HCT116 (cell line): ENCODE measurements at regions not wholly inside any gene's neighbourhood (a gene's known extent, or its start where the extent isn't known, plus 50 kb on each side); places are given as distances from the start of the nearest gene placed in this dataset.

Experiments
- ATAC-seq: fragments of 200-7000 bp; cut with Tn5 transposase; 2 replicates; pipeline ENCODE4 v1.9.1; 2020; ENCODE audit warnings: mild to moderate bottlenecking, moderate library complexity
- BruUV-seq: library from RNA; stranded (reverse); fragments of 400-500 nt; replicated peaks from 2 replicates; lab custom pipeline; 2021; lab: Mats Ljungman, UMichigan
- CTCF ChIA-PET: fragments of 300-600 bp; sonication (Branson Sonifier 250); formaldehyde crosslinking; loops from one replicate; lab custom pipeline; 2021; ENCODE audit warnings: antibody characterized with exemption; lab: Charles Lee
- POLR2A ChIA-PET: fragments of 300-600, 350-600 bp; sonication (Branson Sonifier 250); formaldehyde crosslinking; loops from one replicate; lab custom pipeline; 2021; ENCODE audit warnings: antibody characterized with exemption; lab: Charles Lee
- RAD21 ChIA-PET, 2 experiments: fragments of 300-600 bp; sonication (Branson Sonifier 250); formaldehyde crosslinking; loops; one replicate each; lab custom pipeline; 2023; ENCODE audit warnings: low total read pairs in 2 of 2; ENCODE audit not compliant: uncharacterized antibody in 2 of 2, unreplicated experiment in 2 of 2, low non-redundant PET in 1 of 2; lab: Charles Lee
- DNase-seq: peaks from one replicate; pipeline ENCODE4 v3.0.0-alpha.2; 2010; ENCODE audit warnings: low read depth, low spot score
- H2AFZ ChIP-seq: fragments of 200-600 bp; shearing (Covaris generic), sonication (generic); 2 replicates; pipeline ENCODE4 v1.6.1; 2017; ENCODE audit warnings: low read depth, mixed run types, mixed read lengths, antibody characterized with exemption, low read length; ENCODE audit not compliant: poor library complexity, severe bottlenecking
- H3K27ac ChIP-seq: 2 replicates; pipeline ENCODE4 v1.5.1; 2012; ENCODE audit warnings: low read depth, low read length
- H3K27me3 ChIP-seq: fragments of 200-600 bp; sonication (generic); 2 replicates; pipeline ENCODE4 v1.6.1; 2016; ENCODE audit warnings: mixed run types, low read length, mixed read lengths; ENCODE audit not compliant: insufficient read depth
- H3K36me3 ChIP-seq, 2 experiments: fragments of 200-500 bp in 1 of 2; fragments of 200-600 bp in 1 of 2; sonication (Bioruptor generic) in 1 of 2; sonication (generic) in 1 of 2; 2 replicates each; pipeline versions ENCODE4 v1.5.1 to v1.6.1; 2014 to 2016; ENCODE audit warnings: low read length in 2 of 2, inconsistent platforms in 1 of 2, mixed read lengths in 1 of 2, mixed run types in 1 of 2; ENCODE audit not compliant: insufficient read depth in 2 of 2, control insufficient read depth in 1 of 2
- H3K4me1 ChIP-seq, 2 experiments: fragments of 200-600 bp in 1 of 2; sonication (generic) in 1 of 2; 2 replicates each; pipeline versions ENCODE4 v1.5.1 to v1.6.1; 2012 to 2017; ENCODE audit warnings: low read length in 2 of 2, inconsistent platforms in 1 of 2, mild to moderate bottlenecking in 1 of 2, mixed read lengths in 1 of 2, mixed run types in 1 of 2, moderate library complexity in 1 of 2; ENCODE audit not compliant: insufficient read depth in 2 of 2, control insufficient read depth in 1 of 2
- H3K4me2 ChIP-seq: fragments of 200-600 bp; sonication (generic); 2 replicates; pipeline ENCODE4 v1.6.1; 2017; ENCODE audit warnings: mixed run types, low read length, mixed read lengths
- H3K4me3 ChIP-seq, 2 experiments: fragments of 200-600 bp in 1 of 2; sonication (generic) in 1 of 2; replicated peaks in 1 of 2; 2 replicates each; pipeline ENCODE4 v1.5.1; 2011 to 2016; ENCODE audit warnings: low read length in 2 of 2, control low read depth in 1 of 2, low read depth in 1 of 2, mild to moderate bottlenecking in 1 of 2, mixed read lengths in 1 of 2, mixed run types in 1 of 2
- H3K79me2 ChIP-seq: fragments of 200-600 bp; sonication (generic); 2 replicates; pipeline ENCODE4 v1.6.1; 2017; ENCODE audit warnings: mild to moderate bottlenecking, mixed run types, low read length, moderate library complexity, mixed read lengths; ENCODE audit not compliant: insufficient read depth
- H3K9ac ChIP-seq: fragments of 200-600 bp; sonication (generic); 2 replicates; pipeline ENCODE4 v1.6.1; 2016; ENCODE audit warnings: low read length, mixed read lengths
- H3K9me2 ChIP-seq: fragments of 200-600 bp; sonication (generic), shearing (Covaris generic); 2 replicates; pipeline ENCODE4 v1.6.1; 2017; ENCODE audit warnings: mixed run types, mild to moderate bottlenecking, moderate library complexity; ENCODE audit not compliant: insufficient read depth
- H3K9me3 ChIP-seq, 2 experiments: fragments of 200-500 bp in 1 of 2; fragments of 200-600 bp in 1 of 2; sonication (Bioruptor generic) in 1 of 2; sonication (generic) in 1 of 2; 2 replicates each; pipeline ENCODE4 v1.6.1; 2014 to 2017; ENCODE audit warnings: low read length in 2 of 2, mixed read lengths in 2 of 2, inconsistent platforms in 1 of 2, low read depth in 1 of 2, mild to moderate bottlenecking in 1 of 2, mixed run types in 1 of 2, moderate library complexity in 1 of 2; ENCODE audit not compliant: control insufficient read depth in 1 of 2, insufficient read depth in 1 of 2
- H4K20me1 ChIP-seq: fragments of 200-600 bp; sonication (generic), shearing (Covaris generic); 2 replicates; pipeline ENCODE4 v1.6.1; 2017; ENCODE audit warnings: mixed run types, mild to moderate bottlenecking, moderate library complexity; ENCODE audit not compliant: insufficient read depth
- CEBPB ChIP-seq: IDR thresholded peaks from 2 replicates; pipeline ENCODE4 v1.6.1; 2012; ENCODE audit warnings: low read depth
- ELF1 ChIP-seq: IDR thresholded peaks from 2 replicates; pipeline ENCODE4 v1.6.1; 2012; ENCODE audit warnings: low read depth, borderline replicate concordance
- EZH2 ChIP-seq: fragments of 200-600 bp; sonication (generic); IDR thresholded peaks from 2 replicates; pipeline ENCODE4 v1.6.1; 2017; ENCODE audit warnings: antibody characterized with exemption, mixed run types
- EZH2phosphoT487 ChIP-seq: fragments of 200-600 bp; IDR thresholded peaks from 2 replicates; pipeline ENCODE4 v1.6.1; 2018; ENCODE audit warnings: antibody characterized with exemption, borderline replicate concordance
- FOSL1 ChIP-seq: IDR thresholded peaks from 2 replicates; pipeline ENCODE4 v1.6.1; 2012; ENCODE audit warnings: low read depth
- JUND ChIP-seq: IDR thresholded peaks from 2 replicates; pipeline ENCODE4 v1.6.1; 2012
- POLR2AphosphoS5 ChIP-seq: IDR thresholded peaks from 2 replicates; pipeline ENCODE4 v1.6.1; 2011; ENCODE audit warnings: mild to moderate bottlenecking, low read depth, low read length, moderate library complexity
- RAD21 ChIP-seq: IDR thresholded peaks from 2 replicates; pipeline ENCODE4 v1.6.1; 2012; ENCODE audit warnings: low read depth, mild to moderate bottlenecking
- SP1 ChIP-seq: IDR thresholded peaks from 2 replicates; pipeline ENCODE4 v1.6.1; 2012; ENCODE audit warnings: low read depth
- SRF ChIP-seq: IDR thresholded peaks from 2 replicates; pipeline ENCODE4 v1.6.1; 2012; ENCODE audit warnings: low read depth
- TCF7L2 ChIP-seq: IDR thresholded peaks from 2 replicates; pipeline ENCODE4 v1.7.0; 2011; ENCODE audit warnings: borderline replicate concordance, inconsistent platforms; ENCODE audit not compliant: insufficient read depth, insufficient read length; ENCODE audit errors: extremely low read depth
- ZNF274 ChIP-seq: fragments of 200-500 bp; sonication (Bioruptor generic); IDR thresholded peaks from 2 replicates; pipeline ENCODE4 v1.6.1; 2014; ENCODE audit warnings: mild to moderate bottlenecking, low read depth, low read length, inconsistent platforms
- intact Hi-C: fragments of 100-400 bp; cut with micrococcal nuclease; formaldehyde crosslinking; loops from 2 replicates; pipeline ENCODE4 v1.10.0; 2022
- TF ChIP-seq, protein P1 (sequence below): IDR thresholded peaks from 2 replicates; pipeline ENCODE4 v1.6.1; 2011; ENCODE audit warnings: mild to moderate bottlenecking, low read length, moderate library complexity; ENCODE audit not compliant: insufficient replicate concordance; ENCODE audit errors: extremely low read depth
- TF ChIP-seq, protein P2 (sequence below): IDR thresholded peaks from 2 replicates; pipeline ENCODE4 v1.6.1; 2012
- TF ChIP-seq, protein P3 (sequence below), 3 experiments: fragments of 200-600 bp in 1 of 3; sonication (generic) in 1 of 3; IDR thresholded peaks in 2 of 3; conservative IDR thresholded peaks in 1 of 3; 2 replicates each; pipeline ENCODE4 v1.5.1; 2012 to 2017; ENCODE audit warnings: low read depth in 2 of 3, low read length in 2 of 3, antibody characterized with exemption in 1 of 3, borderline replicate concordance in 1 of 3, control low read depth in 1 of 3, mild to moderate bottlenecking in 1 of 3, mixed read lengths in 1 of 3, mixed run types in 1 of 3, moderate library complexity in 1 of 3; ENCODE audit not compliant: insufficient read depth in 1 of 3
- TF ChIP-seq, protein P4 (sequence below): IDR thresholded peaks from 2 replicates; pipeline ENCODE4 v1.6.1; 2012

DNA sequence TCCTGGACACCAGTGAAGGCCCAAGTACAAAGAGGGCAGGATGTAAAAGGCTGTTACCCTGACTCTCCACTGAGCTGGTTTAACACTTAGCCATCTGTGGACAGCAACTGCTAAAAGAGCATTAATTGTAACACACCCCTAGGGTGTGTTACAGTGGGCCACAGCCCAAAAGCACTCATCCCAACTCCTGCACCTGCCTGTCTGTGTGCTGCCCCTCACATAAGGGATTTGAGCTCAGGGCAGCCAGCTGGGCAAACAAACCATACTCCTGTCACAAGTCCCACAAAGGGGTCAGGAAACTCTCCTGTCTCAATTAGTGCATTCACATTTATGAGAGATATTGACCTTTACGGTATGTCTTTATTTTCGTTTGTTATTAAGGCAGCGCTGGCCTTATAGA is 833.1 kb upstream of the NXPH2 start:
- Histone ChIP-seq H3K36me3 (no peaks in the 10 kb centered on the region), H2AFZ (no peak overlapping the region), H3K4me2 (no peak overlapping the region), H3K4me1 (no peaks in the 10 kb centered on the region), H3K9me3 (no peaks in the 10 kb centered on the region), H3K9me2 (no peaks in the 10 kb centered on the region), H4K20me1 (no peaks in the 10 kb centered on the region), H3K79me2 (no peaks in the 10 kb centered on the region), H3K9ac (no peak overlapping the region), H3K4me3 (no peak overlapping the region), H3K27me3 (no peaks in the 10 kb centered on the region), H3K27ac (no peak overlapping the region)
- ChIA-PET CTCF (no interaction called here), POLR2A (no interaction called here), RAD21 (no interaction called here)
- BruUV-seq, result no TSS peak
- DNase-seq, result no peak
- intact Hi-C loops, result no loop called here
- TF ChIP-seq, protein P1, sequence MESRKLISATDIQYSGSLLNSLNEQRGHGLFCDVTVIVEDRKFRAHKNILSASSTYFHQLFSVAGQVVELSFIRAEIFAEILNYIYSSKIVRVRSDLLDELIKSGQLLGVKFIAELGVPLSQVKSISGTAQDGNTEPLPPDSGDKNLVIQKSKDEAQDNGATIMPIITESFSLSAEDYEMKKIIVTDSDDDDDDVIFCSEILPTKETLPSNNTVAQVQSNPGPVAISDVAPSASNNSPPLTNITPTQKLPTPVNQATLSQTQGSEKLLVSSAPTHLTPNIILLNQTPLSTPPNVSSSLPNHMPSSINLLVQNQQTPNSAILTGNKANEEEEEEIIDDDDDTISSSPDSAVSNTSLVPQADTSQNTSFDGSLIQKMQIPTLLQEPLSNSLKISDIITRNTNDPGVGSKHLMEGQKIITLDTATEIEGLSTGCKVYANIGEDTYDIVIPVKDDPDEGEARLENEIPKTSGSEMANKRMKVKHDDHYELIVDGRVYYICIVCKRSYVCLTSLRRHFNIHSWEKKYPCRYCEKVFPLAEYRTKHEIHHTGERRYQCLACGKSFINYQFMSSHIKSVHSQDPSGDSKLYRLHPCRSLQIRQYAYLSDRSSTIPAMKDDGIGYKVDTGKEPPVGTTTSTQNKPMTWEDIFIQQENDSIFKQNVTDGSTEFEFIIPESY, result no peak
- TF ChIP-seq RAD21 (no peak), EZH2 (no peak), SP1 (no peak), TCF7L2 (no peak), JUND (no peak), SRF (no peak), ELF1 (no peak), EZH2phosphoT487 (no peak), ZNF274 (no peak), POLR2AphosphoS5 (no peak), FOSL1 (no peak), CEBPB (no peak)
- TF ChIP-seq, protein P2, sequence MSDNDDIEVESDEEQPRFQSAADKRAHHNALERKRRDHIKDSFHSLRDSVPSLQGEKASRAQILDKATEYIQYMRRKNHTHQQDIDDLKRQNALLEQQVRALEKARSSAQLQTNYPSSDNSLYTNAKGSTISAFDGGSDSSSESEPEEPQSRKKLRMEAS, result no peak
- TF ChIP-seq, protein P3, sequence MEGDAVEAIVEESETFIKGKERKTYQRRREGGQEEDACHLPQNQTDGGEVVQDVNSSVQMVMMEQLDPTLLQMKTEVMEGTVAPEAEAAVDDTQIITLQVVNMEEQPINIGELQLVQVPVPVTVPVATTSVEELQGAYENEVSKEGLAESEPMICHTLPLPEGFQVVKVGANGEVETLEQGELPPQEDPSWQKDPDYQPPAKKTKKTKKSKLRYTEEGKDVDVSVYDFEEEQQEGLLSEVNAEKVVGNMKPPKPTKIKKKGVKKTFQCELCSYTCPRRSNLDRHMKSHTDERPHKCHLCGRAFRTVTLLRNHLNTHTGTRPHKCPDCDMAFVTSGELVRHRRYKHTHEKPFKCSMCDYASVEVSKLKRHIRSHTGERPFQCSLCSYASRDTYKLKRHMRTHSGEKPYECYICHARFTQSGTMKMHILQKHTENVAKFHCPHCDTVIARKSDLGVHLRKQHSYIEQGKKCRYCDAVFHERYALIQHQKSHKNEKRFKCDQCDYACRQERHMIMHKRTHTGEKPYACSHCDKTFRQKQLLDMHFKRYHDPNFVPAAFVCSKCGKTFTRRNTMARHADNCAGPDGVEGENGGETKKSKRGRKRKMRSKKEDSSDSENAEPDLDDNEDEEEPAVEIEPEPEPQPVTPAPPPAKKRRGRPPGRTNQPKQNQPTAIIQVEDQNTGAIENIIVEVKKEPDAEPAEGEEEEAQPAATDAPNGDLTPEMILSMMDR (IDR thresholded peaks at IDR 0.05 in 2 of 3, conservative IDR thresholded peaks at IDR 0.05 in 1 of 3; ENCODE audit: borderline replicate concordance in 1 of 3, insufficient read depth in 1 of 3, low read depth in 2 of 3, low read length in 2 of 3), result no peak
- TF ChIP-seq, protein P4, sequence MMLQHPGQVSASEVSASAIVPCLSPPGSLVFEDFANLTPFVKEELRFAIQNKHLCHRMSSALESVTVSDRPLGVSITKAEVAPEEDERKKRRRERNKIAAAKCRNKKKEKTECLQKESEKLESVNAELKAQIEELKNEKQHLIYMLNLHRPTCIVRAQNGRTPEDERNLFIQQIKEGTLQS, result no peak
- ATAC-seq, result no peak
